ENCODE measurements at regions not wholly inside any gene's neighbourhood (a gene's known extent, or its start where the extent isn't known, plus 50 kb on each side); places are given as distances from the start of the nearest gene placed in this dataset.

DNA sequence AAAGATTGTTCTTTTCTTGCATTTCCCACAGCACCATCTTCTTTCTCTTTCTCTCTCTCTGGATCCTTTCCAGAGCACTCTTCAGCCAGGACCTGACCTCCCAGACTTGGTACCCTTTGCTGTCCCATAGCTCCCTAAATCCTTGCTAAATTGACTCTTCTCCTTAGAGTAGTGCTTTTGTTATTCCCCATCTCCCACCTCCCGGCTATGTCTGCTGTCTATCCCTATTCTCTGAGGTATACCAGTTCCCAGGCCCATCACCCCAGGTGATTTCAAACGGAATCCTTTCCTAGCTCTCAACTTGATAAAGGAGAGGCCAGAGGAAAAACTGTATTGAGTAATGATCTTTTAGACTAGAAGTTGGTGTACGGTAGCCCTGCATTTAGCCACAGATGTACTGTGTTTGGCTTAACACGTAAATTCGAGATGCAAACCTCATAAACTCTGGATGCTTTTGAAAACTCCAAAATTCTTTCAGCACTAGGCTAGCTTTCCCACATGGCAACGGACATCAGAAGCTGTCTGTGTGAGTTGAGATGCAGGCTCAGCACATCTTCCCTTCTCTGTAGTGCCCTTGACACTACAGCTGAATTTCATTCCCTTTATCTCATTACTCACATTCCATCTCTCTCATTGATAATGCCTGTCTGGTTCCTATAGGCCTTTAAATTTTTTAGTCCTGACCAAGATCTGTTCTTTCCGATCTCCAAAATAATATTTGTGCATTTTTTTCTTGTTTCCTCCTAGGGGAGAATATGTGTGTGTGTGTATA is 320.8 kb upstream of the ITGA1 start:
- TF ChIP-seq, protein P1, sequence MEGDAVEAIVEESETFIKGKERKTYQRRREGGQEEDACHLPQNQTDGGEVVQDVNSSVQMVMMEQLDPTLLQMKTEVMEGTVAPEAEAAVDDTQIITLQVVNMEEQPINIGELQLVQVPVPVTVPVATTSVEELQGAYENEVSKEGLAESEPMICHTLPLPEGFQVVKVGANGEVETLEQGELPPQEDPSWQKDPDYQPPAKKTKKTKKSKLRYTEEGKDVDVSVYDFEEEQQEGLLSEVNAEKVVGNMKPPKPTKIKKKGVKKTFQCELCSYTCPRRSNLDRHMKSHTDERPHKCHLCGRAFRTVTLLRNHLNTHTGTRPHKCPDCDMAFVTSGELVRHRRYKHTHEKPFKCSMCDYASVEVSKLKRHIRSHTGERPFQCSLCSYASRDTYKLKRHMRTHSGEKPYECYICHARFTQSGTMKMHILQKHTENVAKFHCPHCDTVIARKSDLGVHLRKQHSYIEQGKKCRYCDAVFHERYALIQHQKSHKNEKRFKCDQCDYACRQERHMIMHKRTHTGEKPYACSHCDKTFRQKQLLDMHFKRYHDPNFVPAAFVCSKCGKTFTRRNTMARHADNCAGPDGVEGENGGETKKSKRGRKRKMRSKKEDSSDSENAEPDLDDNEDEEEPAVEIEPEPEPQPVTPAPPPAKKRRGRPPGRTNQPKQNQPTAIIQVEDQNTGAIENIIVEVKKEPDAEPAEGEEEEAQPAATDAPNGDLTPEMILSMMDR (IDR thresholded peaks at IDR 0.05), result no peak
- no peak for TF ChIP-seq POLR2A (IDR thresholded peaks at IDR 0.05)

Data from uterus (tissue), 2 donors.